GM18519 (cell line): ENCODE measurements at regions not wholly inside any gene's neighbourhood (a gene's known extent, or its start where the extent isn't known, plus 50 kb on each side); places are given as distances from the start of the nearest gene placed in this dataset.

Experiments used
- ATAC-seq: cut with Tn5 transposase; IDR thresholded peaks from one replicate; pipeline ENCODE4 v1.9.1; 2021; ENCODE audit warnings: mild to moderate bottlenecking, moderate library complexity; ENCODE audit not compliant: unreplicated experiment, low FRiP score

GRCh38 chr2:3071685-3072263 lies 305.8 kb downstream of the EIPR1 start:
- no peak for ATAC-seq

GRCh38 chr2:3066831-3067230 lies 310.8 kb downstream of the EIPR1 start:
- ATAC-seq = no peak

GRCh38 chr2:3065928-3066327 lies 311.7 kb downstream of the EIPR1 start:
- ATAC-seq = no peak

- ATAC-seq = no peak
Observed at GRCh38 chr2:3062476-3063260, 314.9 kb downstream of the EIPR1 start.

GRCh38 chr2:3060049-3060448 lies 317.6 kb downstream of the EIPR1 start:
- no peak for ATAC-seq

GRCh38 chr2:3059141-3059925 lies 318.3 kb downstream of the EIPR1 start:
- ATAC-seq = no peak

- ATAC-seq = no peak
Observed at GRCh38 chr2:3054066-3054465, 323.6 kb downstream of the EIPR1 start.

- no peak for ATAC-seq
Observed at GRCh38 chr2:3051266-3051665, 326.4 kb downstream of the EIPR1 start.

GRCh38 chr2:3046170-3046865 lies 331.3 kb downstream of the EIPR1 start:
- no peak for ATAC-seq

GRCh38 chr2:3045318-3045921 lies 332.2 kb downstream of the EIPR1 start:
- ATAC-seq = no peak

- no peak for ATAC-seq
Observed at GRCh38 chr2:3044587-3045317, 332.9 kb downstream of the EIPR1 start.

GRCh38 chr2:3043726-3044125 lies 333.9 kb downstream of the EIPR1 start:
- no peak for ATAC-seq

- ATAC-seq = no peak
Observed at GRCh38 chr2:3042601-3043585, 334.7 kb downstream of the EIPR1 start.

GRCh38 chr2:3041841-3042600 lies 335.6 kb downstream of the EIPR1 start:
- no peak for ATAC-seq

- no peak for ATAC-seq
Observed at GRCh38 chr2:3041246-3041645, 336.4 kb downstream of the EIPR1 start.

- ATAC-seq = no peak
Observed at GRCh38 chr2:3040496-3041140, 337.0 kb downstream of the EIPR1 start.

- no peak for ATAC-seq
Observed at GRCh38 chr2:3040066-3040428, 337.6 kb downstream of the EIPR1 start.
